GM18508 (cell line): ENCODE measurements at regions not wholly inside any gene's neighbourhood (a gene's known extent, or its start where the extent isn't known, plus 50 kb on each side); places are given as distances from the start of the nearest gene placed in this dataset.
"Not testable (repeated sequence)": the region's sequence is repeated elsewhere in the genome, so short reads cannot be mapped to it uniquely, and the experiment has no call there.

Experiments used
- ATAC-seq: cut with Tn5 transposase; IDR thresholded peaks from one replicate; pipeline ENCODE4 v1.9.1; 2021; ENCODE audit warnings: moderate number of reproducible peaks; ENCODE audit not compliant: insufficient read depth, unreplicated experiment

DNA sequence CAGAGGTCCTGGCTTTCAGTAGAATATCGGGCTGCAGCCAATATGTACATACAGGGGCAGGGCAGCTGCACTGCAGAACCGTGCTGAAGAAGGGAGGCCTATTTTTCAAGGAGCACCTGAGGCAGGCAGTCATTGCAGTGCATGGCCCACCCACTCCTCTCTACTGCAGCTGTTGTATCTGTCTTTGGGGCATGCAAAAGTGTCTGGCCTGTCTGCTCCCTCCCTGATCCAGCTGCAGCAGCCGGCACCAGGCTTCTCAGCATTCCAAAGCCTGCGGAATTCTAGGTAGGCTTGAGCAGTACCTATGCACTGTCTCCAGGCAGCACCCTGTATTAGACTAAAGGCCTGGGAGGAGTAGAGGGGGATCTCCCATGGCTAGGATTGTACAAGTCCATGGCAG is 415.2 kb upstream of the MAGEB16 start:
- no peak for ATAC-seq

- ATAC-seq: no peak
These were observed 405.9 kb upstream of the MAGEB16 start for GRCh38 chrX:35392232-35392631.

- no peak for ATAC-seq
These were observed 391.8 kb upstream of the MAGEB16 start for GRCh38 chrX:35406386-35406785.

DNA sequence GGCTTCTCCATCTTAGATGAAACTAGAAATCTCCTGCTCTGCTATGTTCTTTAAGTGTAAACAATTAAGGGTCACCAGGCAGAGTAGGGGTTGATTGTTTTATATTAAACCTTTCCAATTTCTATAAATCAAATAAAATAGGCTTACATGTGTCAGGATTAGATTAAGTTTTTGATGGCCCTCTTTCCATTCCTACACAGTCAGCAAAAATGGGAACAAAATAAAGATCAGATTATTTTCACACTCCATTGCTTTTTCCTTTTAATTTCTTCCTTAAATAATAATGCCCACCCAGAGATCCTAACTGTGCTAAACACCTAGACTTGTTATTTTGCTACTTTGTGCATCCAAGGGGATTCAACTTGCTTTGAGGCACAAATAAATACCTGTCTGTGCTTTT is 381.4 kb upstream of the MAGEB16 start:
- ATAC-seq: no peak

DNA sequence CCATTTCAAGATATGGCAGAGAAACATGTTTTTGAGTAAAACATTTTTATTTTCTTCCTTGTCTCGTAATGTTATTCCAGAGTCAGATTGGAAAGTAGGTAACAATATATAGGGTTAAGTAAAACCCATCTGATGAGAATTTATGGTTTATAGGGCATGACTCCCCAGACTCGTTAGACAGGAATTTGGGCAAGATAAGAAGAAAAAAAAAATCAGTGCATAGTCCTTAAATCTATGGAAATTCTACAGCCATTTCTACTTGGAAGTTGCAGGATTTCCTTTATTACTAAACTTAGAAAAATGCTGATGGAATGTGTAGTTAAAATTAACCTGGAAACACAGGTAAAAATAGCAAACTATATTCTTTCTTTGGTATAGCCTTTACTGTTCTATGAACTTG is 366.1 kb upstream of the MAGEB16 start:
- ATAC-seq: no peak

- no peak for ATAC-seq
These were observed 359.0 kb upstream of the MAGEB16 start for GRCh38 chrX:35439034-35439660.

- ATAC-seq: no peak
These were observed 358.4 kb upstream of the MAGEB16 start for GRCh38 chrX:35439692-35440091.

- no peak for ATAC-seq
These were observed 355.7 kb upstream of the MAGEB16 start for GRCh38 chrX:35442421-35442820.

DNA sequence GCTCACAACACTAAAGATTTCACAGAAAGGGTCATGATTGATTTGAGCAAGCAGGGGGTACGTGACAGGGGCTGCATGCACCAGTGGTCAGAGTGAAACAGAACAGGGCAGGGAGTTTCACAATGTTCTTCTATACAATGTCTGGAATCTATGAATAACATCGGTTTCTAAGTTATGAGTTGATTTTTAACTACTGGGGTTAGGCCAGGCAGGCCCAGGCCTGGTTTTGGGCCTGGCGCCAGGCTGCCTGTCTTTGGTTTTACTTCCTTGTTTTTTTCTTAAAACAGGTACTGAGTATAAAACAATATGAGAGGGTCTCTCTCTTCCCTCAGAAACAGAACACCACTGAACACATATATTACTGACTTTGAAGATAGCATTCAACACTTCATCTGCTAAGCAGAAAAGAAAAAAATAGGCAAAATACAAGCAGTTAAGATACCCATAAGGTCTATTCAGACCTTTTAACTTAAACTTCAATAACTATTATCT is 355.0 kb upstream of the MAGEB16 start:
- not testable (repeated sequence) for ATAC-seq

DNA sequence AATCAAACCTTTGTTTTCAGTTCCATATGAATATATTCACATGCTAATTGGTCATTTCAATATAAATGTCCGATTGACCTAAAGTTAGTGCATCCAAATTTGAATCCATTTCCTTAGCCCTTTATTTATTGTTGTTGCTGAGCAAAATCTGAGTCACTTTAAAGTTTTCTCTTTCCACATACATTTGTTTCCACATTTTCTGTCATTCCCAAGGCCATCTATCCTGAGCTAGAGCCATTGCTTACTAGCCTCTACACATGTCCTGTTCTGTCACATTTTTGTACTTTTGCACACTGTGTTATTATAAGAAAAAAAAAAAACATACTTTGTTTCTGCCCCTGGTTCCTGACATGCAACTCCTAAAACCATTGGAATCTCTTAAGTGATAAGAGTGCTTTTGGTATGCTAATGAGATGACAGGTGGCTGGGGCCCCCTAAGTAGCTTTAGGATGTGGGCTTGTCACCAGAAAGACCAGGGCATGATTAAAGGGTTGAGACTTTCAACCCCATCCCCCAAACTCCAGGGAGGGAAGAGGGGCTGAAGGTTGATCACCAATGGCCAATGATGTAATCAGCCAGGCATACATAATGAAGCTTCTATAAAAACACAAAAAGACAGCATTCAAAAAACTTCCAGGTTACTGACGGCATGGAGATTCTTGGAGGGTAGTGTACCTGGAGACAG is 353.3 kb upstream of the MAGEB16 start:
- no peak for ATAC-seq

GRCh38 chrX:35445912-35446311 is 352.2 kb upstream of the MAGEB16 start:
- ATAC-seq: no peak

DNA sequence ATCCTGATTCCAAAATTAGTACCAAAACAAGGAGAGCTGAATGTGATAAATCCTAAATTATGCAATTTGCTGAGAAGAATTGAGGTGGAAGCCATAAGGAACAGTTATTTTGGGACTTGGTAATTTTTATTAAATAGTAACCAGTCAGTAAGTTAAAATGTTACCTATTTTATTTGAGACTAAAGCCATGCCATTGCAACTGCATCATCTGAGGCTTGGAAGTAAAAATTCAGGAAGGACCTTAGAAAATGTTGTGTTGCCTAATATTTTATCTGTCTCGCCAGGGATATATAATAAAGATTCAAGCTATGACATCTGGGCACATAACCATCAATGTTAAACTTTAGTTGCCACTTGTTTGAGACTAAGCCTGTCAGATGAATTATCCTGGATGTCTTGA is 341.3 kb upstream of the MAGEB16 start:
- no peak for ATAC-seq

GRCh38 chrX:35458142-35458541 is 340.0 kb upstream of the MAGEB16 start:
- no peak for ATAC-seq

- no peak for ATAC-seq
These were observed 337.0 kb upstream of the MAGEB16 start for GRCh38 chrX:35461164-35461563.

DNA sequence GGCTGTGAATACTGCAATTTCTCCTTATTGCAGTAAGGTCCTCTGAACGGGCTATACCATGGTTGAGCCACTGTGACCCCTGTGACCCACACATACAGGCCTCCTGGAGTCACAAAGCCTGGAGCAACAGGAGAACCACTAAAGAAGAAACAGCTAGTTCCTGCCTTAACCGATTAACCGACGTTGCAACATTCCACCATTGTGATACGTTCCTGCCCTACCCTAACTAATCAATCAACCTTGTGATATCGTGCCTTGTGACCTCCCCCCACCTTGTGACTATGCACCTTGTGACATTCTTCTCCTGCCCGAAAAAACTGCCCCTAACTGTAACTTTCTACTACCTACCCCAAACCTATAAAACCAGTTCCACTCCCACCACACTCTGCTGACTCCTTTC is 301.5 kb upstream of the MAGEB16 start:
- not testable (repeated sequence) for ATAC-seq

GRCh38 chrX:35497453-35497852 is 300.7 kb upstream of the MAGEB16 start:
- ATAC-seq: not testable (repeated sequence)

DNA sequence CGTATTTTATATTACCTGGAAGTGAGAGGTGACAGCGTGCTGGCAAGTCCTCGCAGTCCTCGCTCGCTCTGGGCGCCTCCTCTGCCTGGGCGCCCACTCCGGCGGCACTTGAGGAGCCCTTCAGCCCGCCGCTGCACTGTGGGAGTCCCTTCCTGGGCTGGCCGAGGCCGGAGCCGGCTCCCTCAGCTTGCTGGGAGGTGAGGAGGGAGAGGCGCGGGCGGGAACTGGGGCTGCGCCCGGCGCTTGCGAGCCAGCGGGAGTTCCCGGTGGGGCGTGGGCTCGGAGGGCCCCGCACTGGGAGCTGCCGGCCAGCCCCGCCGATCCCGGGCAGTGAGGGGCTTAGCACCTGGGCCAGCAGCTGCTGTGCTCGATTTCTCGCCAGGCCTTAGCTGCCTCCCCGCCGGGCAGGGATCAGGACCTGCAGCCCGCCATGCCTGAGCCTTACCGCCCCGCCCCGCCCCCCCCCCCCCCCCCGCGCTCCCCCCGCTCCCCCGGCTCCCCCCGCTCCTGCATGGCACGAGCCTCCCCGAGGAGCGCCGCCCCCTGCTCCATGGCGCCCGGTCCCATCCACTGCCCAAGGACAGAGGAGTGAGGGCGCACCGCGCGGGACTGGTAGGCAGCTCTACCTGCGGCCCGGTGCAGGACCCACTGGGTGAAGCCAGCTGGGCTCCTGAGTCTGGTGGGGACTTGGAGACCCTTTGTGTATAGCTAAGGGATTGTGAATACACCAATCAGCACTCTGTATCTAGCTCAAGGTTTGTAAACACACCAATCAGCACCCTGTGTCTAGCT is 298.9 kb upstream of the MAGEB16 start:
- ATAC-seq: no peak

DNA sequence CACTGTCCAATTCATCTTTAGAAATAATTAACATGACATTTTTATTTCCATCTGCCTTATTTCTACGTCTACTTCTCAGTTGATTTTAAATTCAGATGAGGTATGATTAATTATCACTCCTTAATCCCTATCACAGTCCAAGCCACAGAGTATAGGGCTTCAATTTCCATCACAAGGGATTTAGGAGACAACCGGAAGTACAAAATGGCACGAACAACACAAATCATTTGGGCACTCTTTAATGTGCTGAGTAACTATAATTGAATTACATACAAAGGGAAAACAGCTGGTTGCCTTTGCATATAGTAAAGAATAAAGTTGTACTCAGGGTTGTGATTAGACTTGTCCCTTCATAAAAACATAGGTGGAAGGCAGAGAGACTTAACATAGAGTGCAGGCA is 290.4 kb upstream of the MAGEB16 start:
- ATAC-seq: no peak

- not testable (repeated sequence) for ATAC-seq
These were observed 250.1 kb upstream of the MAGEB16 start for GRCh38 chrX:35548003-35548402.

DNA sequence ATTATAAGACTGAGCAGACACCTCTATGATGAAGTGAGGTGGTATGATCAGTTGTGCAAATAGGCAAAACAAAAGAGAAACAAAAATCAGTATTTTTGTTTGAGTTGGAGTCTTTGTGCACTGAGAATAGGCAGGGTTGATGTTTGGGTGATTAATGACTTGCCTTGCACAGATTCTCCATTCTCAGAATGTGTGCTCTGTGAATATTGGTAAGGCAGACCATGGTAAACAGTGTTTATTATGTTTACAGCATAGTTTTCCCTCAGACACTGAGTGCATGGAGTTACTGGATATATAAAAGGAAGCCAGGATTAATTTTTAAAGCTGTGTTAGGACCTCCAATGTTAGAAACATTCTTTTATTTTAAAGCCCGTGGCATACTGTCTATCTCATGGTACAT is 240.2 kb upstream of the MAGEB16 start:
- no peak for ATAC-seq

GRCh38 chrX:35561985-35562384 is 236.2 kb upstream of the MAGEB16 start:
- ATAC-seq: no peak
